Body of pancreas (tissue), 4 donors: ENCODE measurements at regions not wholly inside any gene's neighbourhood (a gene's known extent, or its start where the extent isn't known, plus 50 kb on each side); places are given as distances from the start of the nearest gene placed in this dataset.

Source experiments
- ATAC-seq: fragments of 150-250 bp; one replicate; pipeline ENCODE4 v1.9.1; 2016
- DNase-seq, 4 donors: peaks; one replicate each; pipeline ENCODE4 v3.0.0-alpha.2; 2019
- H3K27ac ChIP-seq, 4 donors: fragments of 200-600 bp; sonication (generic); 1 replicate in 3 of 4; 2 replicates in 1 of 4; pipeline versions ENCODE4 v1.5.1 to v1.6.1; 2016 to 2019; ENCODE audit warnings: mild to moderate bottlenecking in 1 of 4, mixed read lengths in 1 of 4, moderate library complexity in 1 of 4
- H3K27me3 ChIP-seq, 2 donors: fragments of 200-600 bp; sonication (generic); one replicate each; pipeline ENCODE4 v1.6.0; 2016; ENCODE audit warnings: mild to moderate bottlenecking in 1 of 2
- H3K36me3 ChIP-seq, 2 donors: fragments of 200-600 bp; sonication (generic); replicated peaks in 1 of 2; 2 replicates each; pipeline ENCODE4 v1.5.1; 2016; ENCODE audit warnings: low read depth in 2 of 2; ENCODE audit not compliant: insufficient read depth in 1 of 2
- H3K4me1 ChIP-seq: fragments of 200-600 bp; sonication (generic); one replicate; pipeline ENCODE4 v1.6.0; 2016
- H3K4me3 ChIP-seq, 2 donors: fragments of 200-600 bp; sonication (generic); 1 replicate in 1 of 2; 2 replicates in 1 of 2; pipeline ENCODE4 v1.5.1; 2016 to 2019
- H3K9me3 ChIP-seq, 3 donors: fragments of 200-600 bp; sonication (generic); 1 replicate in 2 of 3; 2 replicates in 1 of 3; pipeline ENCODE4 v1.5.1; 2016
- POLR2A ChIP-seq, 3 donors: fragments of 450-650 bp; IDR thresholded peaks; one replicate each; pipeline ENCODE4 v1.6.1; 2016; ENCODE audit warnings: antibody characterized with exemption in 3 of 3, mild to moderate bottlenecking in 2 of 3
- WGBS, 2 donors: methylation state at CpG; one replicate each; pipeline ENCODE4 v1.1.5; 2017; 5-methylcytosine and 5-hydroxymethylcytosine counted together
- intact Hi-C: fragments of 100-400 bp; cut with DNase I; formaldehyde crosslinking; loops from one replicate; pipeline ENCODE4 v1.15.1; 2023
- TF ChIP-seq, protein P1 (sequence below), 7 experiments: fragments of 450-650 bp in 4 of 7; fragments of 200-600 bp in 3 of 7; sonication (generic) in 3 of 7; IDR thresholded peaks; one replicate each; pipeline ENCODE4 v1.5.1; 2016 to 2019; ENCODE audit warnings: antibody characterized with exemption in 7 of 7

GRCh38 chrX:34576864-34577263, 80.2 kb downstream of the TMEM47 start:
- intact Hi-C loops = no loop called here
- no peak overlapping the region for H3K4me3 ChIP-seq
- H3K9me3 ChIP-seq = no peaks in the 10 kb centered on the region
- no peak overlapping the region for H3K27ac ChIP-seq
- H3K27me3 ChIP-seq = no peaks in the 10 kb centered on the region
- no peak for DNase-seq
- ATAC-seq = no peak
- H3K36me3 ChIP-seq = no peaks in the 10 kb centered on the region
- TF ChIP-seq POLR2A (IDR thresholded peaks at IDR 0.05) = no peak
- TF ChIP-seq, protein P1, sequence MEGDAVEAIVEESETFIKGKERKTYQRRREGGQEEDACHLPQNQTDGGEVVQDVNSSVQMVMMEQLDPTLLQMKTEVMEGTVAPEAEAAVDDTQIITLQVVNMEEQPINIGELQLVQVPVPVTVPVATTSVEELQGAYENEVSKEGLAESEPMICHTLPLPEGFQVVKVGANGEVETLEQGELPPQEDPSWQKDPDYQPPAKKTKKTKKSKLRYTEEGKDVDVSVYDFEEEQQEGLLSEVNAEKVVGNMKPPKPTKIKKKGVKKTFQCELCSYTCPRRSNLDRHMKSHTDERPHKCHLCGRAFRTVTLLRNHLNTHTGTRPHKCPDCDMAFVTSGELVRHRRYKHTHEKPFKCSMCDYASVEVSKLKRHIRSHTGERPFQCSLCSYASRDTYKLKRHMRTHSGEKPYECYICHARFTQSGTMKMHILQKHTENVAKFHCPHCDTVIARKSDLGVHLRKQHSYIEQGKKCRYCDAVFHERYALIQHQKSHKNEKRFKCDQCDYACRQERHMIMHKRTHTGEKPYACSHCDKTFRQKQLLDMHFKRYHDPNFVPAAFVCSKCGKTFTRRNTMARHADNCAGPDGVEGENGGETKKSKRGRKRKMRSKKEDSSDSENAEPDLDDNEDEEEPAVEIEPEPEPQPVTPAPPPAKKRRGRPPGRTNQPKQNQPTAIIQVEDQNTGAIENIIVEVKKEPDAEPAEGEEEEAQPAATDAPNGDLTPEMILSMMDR (IDR thresholded peaks at IDR 0.05) = no peak
- H3K4me1 ChIP-seq = no peaks in the 10 kb centered on the region

GRCh38 chrX:34565981-34566380, 91.1 kb downstream of the TMEM47 start:
- no peaks in the 10 kb centered on the region for H3K4me1 ChIP-seq
- H3K9me3 ChIP-seq = no peaks in the 10 kb centered on the region
- no peaks in the 10 kb centered on the region for H3K27me3 ChIP-seq
- H3K36me3 ChIP-seq = no peaks in the 10 kb centered on the region
- ATAC-seq (no peak), DNase-seq (no peak)
- intact Hi-C loops = no loop called here
- no peak overlapping the region for H3K4me3 ChIP-seq
- WGBS, 2 donors = 22 to 50% methylated on average over 1 to 2 of the region's 2 CpGs
- no peak overlapping the region for H3K27ac ChIP-seq
- TF ChIP-seq, protein P1 (IDR thresholded peaks at IDR 0.05) = no peak
- no peak for TF ChIP-seq POLR2A (IDR thresholded peaks at IDR 0.05)

GRCh38 chrX:34563804-34564203, 93.3 kb downstream of the TMEM47 start:
- DNase-seq (no peak), ATAC-seq (no peak)
- no peaks in the 10 kb centered on the region for H3K9me3 ChIP-seq
- no peaks in the 10 kb centered on the region for H3K4me1 ChIP-seq
- no peak for TF ChIP-seq POLR2A (IDR thresholded peaks at IDR 0.05)
- TF ChIP-seq, protein P1 (IDR thresholded peaks at IDR 0.05) = no peak
- no peak overlapping the region for H3K27ac ChIP-seq
- intact Hi-C loops = no loop called here
- H3K4me3 ChIP-seq = no peak overlapping the region
- 66 to 68% methylated on average over 1 of the region's 1 CpG for WGBS, 2 donors
- H3K27me3 ChIP-seq = no peaks in the 10 kb centered on the region
- no peaks in the 10 kb centered on the region for H3K36me3 ChIP-seq

DNA sequence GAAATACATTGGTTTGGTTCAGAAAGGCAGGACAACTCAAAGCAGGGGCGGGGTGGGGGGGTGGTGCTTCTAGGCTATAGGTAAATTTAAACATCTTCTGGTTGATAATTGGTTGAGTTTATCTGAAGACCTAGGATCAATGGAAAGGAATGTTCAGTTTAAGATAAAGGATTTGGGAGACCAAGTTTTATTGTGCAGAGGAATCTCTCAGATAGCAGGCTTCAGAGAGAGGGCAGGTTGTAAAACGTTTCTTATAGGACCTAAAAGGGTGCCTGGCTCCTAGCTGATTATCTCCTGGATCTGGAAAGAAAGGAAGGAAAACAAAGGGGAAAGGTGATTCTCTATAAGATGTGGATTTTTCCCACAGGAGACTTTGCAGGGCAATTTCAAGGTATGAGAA, 94.0 kb downstream of the TMEM47 start:
- H3K27ac ChIP-seq = no peak overlapping the region
- H3K27me3 ChIP-seq = no peaks in the 10 kb centered on the region
- intact Hi-C loops = no loop called here
- no peaks in the 10 kb centered on the region for H3K4me1 ChIP-seq
- H3K4me3 ChIP-seq = no peak overlapping the region
- DNase-seq (no peak), ATAC-seq (no peak)
- WGBS, 2 donors = 14 to 32% methylated on average over 2 of the region's 2 CpGs
- H3K36me3 ChIP-seq = no peaks in the 10 kb centered on the region
- TF ChIP-seq POLR2A (IDR thresholded peaks at IDR 0.05) = no peak
- TF ChIP-seq, protein P1 (IDR thresholded peaks at IDR 0.05) = no peak
- no peaks in the 10 kb centered on the region for H3K9me3 ChIP-seq

DNA sequence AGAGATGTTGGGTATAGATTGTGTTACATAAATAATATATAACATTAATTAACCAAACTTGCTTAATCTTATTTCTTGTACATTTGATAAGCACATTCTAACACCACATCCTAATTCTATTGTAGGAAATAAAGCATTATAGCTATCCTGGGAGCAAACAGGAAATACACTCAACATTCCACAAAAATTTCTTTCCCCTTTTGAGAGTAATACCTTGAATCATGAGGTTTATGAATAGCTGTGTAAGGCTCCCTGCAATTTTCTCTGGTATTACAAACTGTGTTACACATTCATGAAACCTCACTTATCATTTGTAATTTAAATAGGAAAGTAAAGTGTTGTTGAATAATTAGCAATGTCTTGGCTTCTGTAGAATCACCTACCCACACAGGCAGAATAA, 95.1 kb downstream of the TMEM47 start:
- Histone ChIP-seq H3K4me1 (no peaks in the 10 kb centered on the region), H3K4me3 (no peak overlapping the region), H3K9me3 (no peaks in the 10 kb centered on the region), H3K36me3 (no peaks in the 10 kb centered on the region), H3K27ac (no peak overlapping the region), H3K27me3 (no peaks in the 10 kb centered on the region)
- DNase-seq = no peak
- intact Hi-C loops = no loop called here
- no peak for ATAC-seq
- no peak for TF ChIP-seq POLR2A (IDR thresholded peaks at IDR 0.05)
- TF ChIP-seq, protein P1 (IDR thresholded peaks at IDR 0.05) = no peak
